Ishikawa (cell line): ENCODE measurements at regions not wholly inside any gene's neighbourhood (a gene's known extent, or its start where the extent isn't known, plus 50 kb on each side); places are given as distances from the start of the nearest gene placed in this dataset.
A peak's percentile ranks its signal among the peaks of the same experiment; 100 is the strongest.

Experiments used
- CEBPB ChIP-seq: IDR thresholded peaks from 2 replicates; pipeline ENCODE4 v1.6.1; 2012
- CREB1 ChIP-seq: IDR thresholded peaks from 2 replicates; pipeline ENCODE4 v1.6.1; 2012; ENCODE audit warnings: low read depth
- EGR1 ChIP-seq: IDR thresholded peaks from 2 replicates; pipeline ENCODE4 v1.6.1; 2012
- EP300 ChIP-seq: IDR thresholded peaks from 2 replicates; pipeline ENCODE4 v1.6.1; 2012; ENCODE audit warnings: borderline replicate concordance
- FOXM1 ChIP-seq: IDR thresholded peaks from 2 replicates; pipeline ENCODE4 v1.6.1; 2012; ENCODE audit warnings: low read depth, borderline replicate concordance
- NFIC ChIP-seq: IDR thresholded peaks from 2 replicates; pipeline ENCODE4 v1.6.1; 2012
- RAD21 ChIP-seq: IDR thresholded peaks from 2 replicates; pipeline ENCODE4 v1.6.1; 2012; ENCODE audit warnings: low read depth
- TAF1 ChIP-seq: IDR thresholded peaks from 2 replicates; pipeline ENCODE4 v1.6.1; 2012; ENCODE audit warnings: low read depth, mild to moderate bottlenecking
- TCF12 ChIP-seq: IDR thresholded peaks from 2 replicates; pipeline ENCODE4 v1.6.1; 2012; ENCODE audit warnings: low read depth
- TEAD4 ChIP-seq: IDR thresholded peaks from 2 replicates; pipeline ENCODE4 v1.6.1; 2012
- YY1 ChIP-seq: IDR thresholded peaks from 2 replicates; pipeline ENCODE4 v1.6.1; 2012; ENCODE audit warnings: low read depth
- ZBTB7A ChIP-seq: IDR thresholded peaks from 2 replicates; pipeline ENCODE4 v1.6.1; 2012; ENCODE audit warnings: low read depth
- TF ChIP-seq, protein P1 (sequence below): IDR thresholded peaks from 2 replicates; pipeline ENCODE4 v1.6.1; 2012
- TF ChIP-seq, protein P2 (sequence below): IDR thresholded peaks from 2 replicates; pipeline ENCODE4 v1.6.1; 2012; ENCODE audit warnings: low read depth, mild to moderate bottlenecking
- TF ChIP-seq, protein P3 (sequence below): IDR thresholded peaks from 2 replicates; pipeline ENCODE4 v1.6.1; 2012

DNA sequence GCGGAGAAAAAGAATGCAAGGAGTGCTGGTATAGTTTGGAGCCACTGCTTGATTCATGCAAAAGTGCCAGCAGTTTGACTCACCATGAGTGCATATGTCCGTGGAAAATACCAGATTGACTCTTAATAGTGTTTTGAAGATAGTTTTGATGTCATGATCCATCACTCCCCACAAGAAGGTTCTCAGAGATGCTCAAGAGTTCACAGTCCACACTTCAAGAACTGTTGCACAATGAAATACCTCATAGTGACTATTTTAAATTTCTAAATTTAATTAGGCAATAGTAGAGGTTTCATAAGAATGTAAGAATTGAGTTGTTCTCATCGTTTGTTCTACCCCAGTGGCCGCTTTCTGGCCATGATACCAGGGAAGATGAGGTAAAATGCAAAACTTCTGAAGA is 286.6 kb upstream of the RGS6 start:
- TF ChIP-seq NFIC: no peak
- no peak for TF ChIP-seq TAF1
- TF ChIP-seq RAD21: no peak
- no peak for TF ChIP-seq EP300
- TF ChIP-seq, protein P1, sequence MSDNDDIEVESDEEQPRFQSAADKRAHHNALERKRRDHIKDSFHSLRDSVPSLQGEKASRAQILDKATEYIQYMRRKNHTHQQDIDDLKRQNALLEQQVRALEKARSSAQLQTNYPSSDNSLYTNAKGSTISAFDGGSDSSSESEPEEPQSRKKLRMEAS: no peak
- TF ChIP-seq CEBPB: no peak
- TF ChIP-seq TEAD4: no peak
- TF ChIP-seq FOXM1: no peak
- TF ChIP-seq EGR1: no peak
- TF ChIP-seq, protein P2, sequence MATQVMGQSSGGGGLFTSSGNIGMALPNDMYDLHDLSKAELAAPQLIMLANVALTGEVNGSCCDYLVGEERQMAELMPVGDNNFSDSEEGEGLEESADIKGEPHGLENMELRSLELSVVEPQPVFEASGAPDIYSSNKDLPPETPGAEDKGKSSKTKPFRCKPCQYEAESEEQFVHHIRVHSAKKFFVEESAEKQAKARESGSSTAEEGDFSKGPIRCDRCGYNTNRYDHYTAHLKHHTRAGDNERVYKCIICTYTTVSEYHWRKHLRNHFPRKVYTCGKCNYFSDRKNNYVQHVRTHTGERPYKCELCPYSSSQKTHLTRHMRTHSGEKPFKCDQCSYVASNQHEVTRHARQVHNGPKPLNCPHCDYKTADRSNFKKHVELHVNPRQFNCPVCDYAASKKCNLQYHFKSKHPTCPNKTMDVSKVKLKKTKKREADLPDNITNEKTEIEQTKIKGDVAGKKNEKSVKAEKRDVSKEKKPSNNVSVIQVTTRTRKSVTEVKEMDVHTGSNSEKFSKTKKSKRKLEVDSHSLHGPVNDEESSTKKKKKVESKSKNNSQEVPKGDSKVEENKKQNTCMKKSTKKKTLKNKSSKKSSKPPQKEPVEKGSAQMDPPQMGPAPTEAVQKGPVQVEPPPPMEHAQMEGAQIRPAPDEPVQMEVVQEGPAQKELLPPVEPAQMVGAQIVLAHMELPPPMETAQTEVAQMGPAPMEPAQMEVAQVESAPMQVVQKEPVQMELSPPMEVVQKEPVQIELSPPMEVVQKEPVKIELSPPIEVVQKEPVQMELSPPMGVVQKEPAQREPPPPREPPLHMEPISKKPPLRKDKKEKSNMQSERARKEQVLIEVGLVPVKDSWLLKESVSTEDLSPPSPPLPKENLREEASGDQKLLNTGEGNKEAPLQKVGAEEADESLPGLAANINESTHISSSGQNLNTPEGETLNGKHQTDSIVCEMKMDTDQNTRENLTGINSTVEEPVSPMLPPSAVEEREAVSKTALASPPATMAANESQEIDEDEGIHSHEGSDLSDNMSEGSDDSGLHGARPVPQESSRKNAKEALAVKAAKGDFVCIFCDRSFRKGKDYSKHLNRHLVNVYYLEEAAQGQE: no peak
- no peak for TF ChIP-seq ZBTB7A
- TF ChIP-seq, protein P3, sequence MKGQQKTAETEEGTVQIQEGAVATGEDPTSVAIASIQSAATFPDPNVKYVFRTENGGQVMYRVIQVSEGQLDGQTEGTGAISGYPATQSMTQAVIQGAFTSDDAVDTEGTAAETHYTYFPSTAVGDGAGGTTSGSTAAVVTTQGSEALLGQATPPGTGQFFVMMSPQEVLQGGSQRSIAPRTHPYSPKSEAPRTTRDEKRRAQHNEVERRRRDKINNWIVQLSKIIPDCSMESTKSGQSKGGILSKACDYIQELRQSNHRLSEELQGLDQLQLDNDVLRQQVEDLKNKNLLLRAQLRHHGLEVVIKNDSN: no peak
- no peak for TF ChIP-seq YY1
- TF ChIP-seq TCF12: no peak

DNA sequence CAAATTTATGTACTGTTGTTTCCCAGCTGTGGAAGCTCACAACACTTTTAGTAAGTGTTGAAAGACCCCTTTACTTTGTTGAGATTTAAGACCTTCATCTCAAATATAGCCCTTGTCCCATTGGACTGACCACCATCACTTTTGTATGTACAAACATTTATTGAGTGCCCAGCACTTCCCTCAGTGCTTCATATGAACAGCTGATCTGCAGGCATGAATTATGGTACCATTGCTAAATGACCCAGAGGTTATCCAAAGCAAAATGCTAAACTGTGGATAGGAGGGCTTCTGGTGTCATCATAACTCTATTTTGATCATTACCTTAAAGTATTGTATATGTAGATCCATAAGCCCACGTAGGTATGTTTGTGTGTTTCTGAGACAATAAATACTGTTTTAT is 285.7 kb upstream of the RGS6 start:
- no peak for TF ChIP-seq EP300
- no peak for TF ChIP-seq TCF12
- no peak for TF ChIP-seq CREB1
- no peak for TF ChIP-seq EGR1
- TF ChIP-seq, protein P2: no peak
- TF ChIP-seq YY1: no peak
- TF ChIP-seq NFIC: no peak
- no peak for TF ChIP-seq TAF1
- no peak for TF ChIP-seq TEAD4
- TF ChIP-seq RAD21: no peak
- TF ChIP-seq CEBPB: no peak
- TF ChIP-seq, protein P1: no peak
- TF ChIP-seq, protein P3: no peak

DNA sequence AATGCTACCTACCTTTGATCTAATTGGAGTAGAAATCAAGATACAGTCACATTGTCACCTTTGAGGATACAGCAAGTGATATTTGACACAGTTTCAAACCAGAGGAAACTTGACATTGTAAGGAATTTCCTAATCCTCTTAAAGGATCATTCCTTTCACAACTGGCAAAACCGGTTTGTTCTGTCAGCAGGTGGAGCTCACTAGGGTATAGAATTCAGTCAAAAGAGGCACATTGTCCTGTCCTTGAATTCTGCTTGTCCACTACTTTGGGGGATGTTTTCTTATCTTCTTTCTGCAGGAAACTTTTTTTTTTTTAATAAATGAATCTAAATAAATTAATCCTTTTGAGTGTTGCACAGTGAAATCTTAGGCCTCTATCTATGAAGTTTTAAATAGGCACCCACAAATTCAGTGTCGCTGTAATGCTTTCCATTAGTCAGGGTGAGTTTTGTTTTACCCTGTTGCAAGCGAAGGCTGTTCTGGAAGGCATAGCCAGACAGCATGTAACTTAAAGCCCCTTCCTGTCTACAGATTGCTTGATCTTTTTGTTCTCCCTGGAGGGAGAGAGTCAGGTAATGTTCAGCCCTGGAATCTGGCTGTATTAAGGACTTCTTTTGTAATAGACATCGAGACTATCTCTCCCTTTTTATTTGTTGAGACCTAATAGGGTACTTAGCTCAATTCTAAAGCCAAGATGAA is 285.0 kb upstream of the RGS6 start:
- TF ChIP-seq EGR1 (no peak), RAD21 (no peak; the same call in 1 of the 2 replicates), YY1 (no peak), ZBTB7A (no peak), TAF1 (no peak), CREB1 (no peak), EP300 (peak; percentile 77; the same call in 1 of the 2 replicates), NFIC (peak; percentile 55), TCF12 (peak; percentile 78), FOXM1 (peak; percentile 71; the same call in 1 of the 2 replicates), CEBPB (peak; percentile 86), TEAD4 (peak; percentile 90)
- TF ChIP-seq, protein P1: peak; percentile 82; the same call in 1 of the 2 replicates
- TF ChIP-seq, protein P2: no peak
- TF ChIP-seq, protein P3: peak; percentile 44
